Sigmoid colon (tissue), 4 donors: ENCODE measurements at regions not wholly inside any gene's neighbourhood (a gene's known extent, or its start where the extent isn't known, plus 50 kb on each side); places are given as distances from the start of the nearest gene placed in this dataset.

Source experiments
- EP300 ChIP-seq, 4 donors: sonication (generic); formaldehyde crosslinking; IDR thresholded peaks; one replicate each; pipeline ENCODE4 v1.6.1; 2017; ENCODE audit warnings: antibody characterized with exemption in 4 of 4
- POLR2A ChIP-seq, 2 donors: fragments of 450-650 bp; IDR thresholded peaks; one replicate each; pipeline ENCODE4 v1.6.1; 2016; ENCODE audit warnings: antibody characterized with exemption in 2 of 2, mild to moderate bottlenecking in 2 of 2, moderate library complexity in 2 of 2
- POLR2AphosphoS5 ChIP-seq, 4 donors: sonication (generic); formaldehyde crosslinking; IDR thresholded peaks; one replicate each; pipeline ENCODE4 v1.6.1; 2017; ENCODE audit warnings: antibody characterized with exemption in 4 of 4
- TF ChIP-seq, protein P1 (sequence below), 4 experiments: fragments of 450-650 bp in 3 of 4; fragments of 200-600 bp in 1 of 4; IDR thresholded peaks; one replicate each; pipeline ENCODE4 v1.5.1; 2016 to 2019; ENCODE audit warnings: antibody characterized with exemption in 4 of 4, mild to moderate bottlenecking in 3 of 4, moderate library complexity in 2 of 4

GRCh38 chr5:163607256-163607655, 101.8 kb downstream of the MAT2B start:
- TF ChIP-seq EP300 (IDR thresholded peaks at IDR 0.05) = no peak
- no peak for TF ChIP-seq POLR2AphosphoS5 (IDR thresholded peaks at IDR 0.05)
- TF ChIP-seq, protein P1, sequence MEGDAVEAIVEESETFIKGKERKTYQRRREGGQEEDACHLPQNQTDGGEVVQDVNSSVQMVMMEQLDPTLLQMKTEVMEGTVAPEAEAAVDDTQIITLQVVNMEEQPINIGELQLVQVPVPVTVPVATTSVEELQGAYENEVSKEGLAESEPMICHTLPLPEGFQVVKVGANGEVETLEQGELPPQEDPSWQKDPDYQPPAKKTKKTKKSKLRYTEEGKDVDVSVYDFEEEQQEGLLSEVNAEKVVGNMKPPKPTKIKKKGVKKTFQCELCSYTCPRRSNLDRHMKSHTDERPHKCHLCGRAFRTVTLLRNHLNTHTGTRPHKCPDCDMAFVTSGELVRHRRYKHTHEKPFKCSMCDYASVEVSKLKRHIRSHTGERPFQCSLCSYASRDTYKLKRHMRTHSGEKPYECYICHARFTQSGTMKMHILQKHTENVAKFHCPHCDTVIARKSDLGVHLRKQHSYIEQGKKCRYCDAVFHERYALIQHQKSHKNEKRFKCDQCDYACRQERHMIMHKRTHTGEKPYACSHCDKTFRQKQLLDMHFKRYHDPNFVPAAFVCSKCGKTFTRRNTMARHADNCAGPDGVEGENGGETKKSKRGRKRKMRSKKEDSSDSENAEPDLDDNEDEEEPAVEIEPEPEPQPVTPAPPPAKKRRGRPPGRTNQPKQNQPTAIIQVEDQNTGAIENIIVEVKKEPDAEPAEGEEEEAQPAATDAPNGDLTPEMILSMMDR (IDR thresholded peaks at IDR 0.05) = no peak
- TF ChIP-seq POLR2A (IDR thresholded peaks at IDR 0.05) = no peak
